ENCODE measurements at regions not wholly inside any gene's neighbourhood (a gene's known extent, or its start where the extent isn't known, plus 50 kb on each side); places are given as distances from the start of the nearest gene placed in this dataset.

DNA sequence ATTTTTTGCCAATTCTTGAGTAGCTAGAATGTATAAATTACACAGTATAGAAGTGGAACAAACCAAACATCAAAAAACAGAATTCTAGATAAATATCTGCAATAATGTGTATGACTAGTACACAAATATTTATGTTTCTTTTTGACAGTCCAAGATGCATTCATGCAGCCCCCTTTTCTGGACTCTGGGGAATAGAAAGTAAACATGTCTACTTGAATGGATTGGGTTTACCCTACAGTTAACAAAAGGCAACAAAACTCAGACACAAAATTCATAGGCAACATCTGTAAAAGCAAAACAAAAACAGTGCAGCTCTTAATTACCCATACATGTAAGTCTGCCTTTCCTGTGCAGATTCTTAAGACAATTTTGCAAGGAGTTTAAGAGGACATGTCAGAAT, 419.4 kb upstream of the DACH1 start:
- TF ChIP-seq, protein P1, sequence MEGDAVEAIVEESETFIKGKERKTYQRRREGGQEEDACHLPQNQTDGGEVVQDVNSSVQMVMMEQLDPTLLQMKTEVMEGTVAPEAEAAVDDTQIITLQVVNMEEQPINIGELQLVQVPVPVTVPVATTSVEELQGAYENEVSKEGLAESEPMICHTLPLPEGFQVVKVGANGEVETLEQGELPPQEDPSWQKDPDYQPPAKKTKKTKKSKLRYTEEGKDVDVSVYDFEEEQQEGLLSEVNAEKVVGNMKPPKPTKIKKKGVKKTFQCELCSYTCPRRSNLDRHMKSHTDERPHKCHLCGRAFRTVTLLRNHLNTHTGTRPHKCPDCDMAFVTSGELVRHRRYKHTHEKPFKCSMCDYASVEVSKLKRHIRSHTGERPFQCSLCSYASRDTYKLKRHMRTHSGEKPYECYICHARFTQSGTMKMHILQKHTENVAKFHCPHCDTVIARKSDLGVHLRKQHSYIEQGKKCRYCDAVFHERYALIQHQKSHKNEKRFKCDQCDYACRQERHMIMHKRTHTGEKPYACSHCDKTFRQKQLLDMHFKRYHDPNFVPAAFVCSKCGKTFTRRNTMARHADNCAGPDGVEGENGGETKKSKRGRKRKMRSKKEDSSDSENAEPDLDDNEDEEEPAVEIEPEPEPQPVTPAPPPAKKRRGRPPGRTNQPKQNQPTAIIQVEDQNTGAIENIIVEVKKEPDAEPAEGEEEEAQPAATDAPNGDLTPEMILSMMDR (IDR thresholded peaks at IDR 0.05; ENCODE audit: low read length), result no peak
- no peak for TF ChIP-seq EZH2 (IDR thresholded peaks at IDR 0.05; ENCODE audit: borderline replicate concordance, low read length)

Data from OCI-LY1 (cell line).